WI38 (cell line): ENCODE measurements at regions not wholly inside any gene's neighbourhood (a gene's known extent, or its start where the extent isn't known, plus 50 kb on each side); places are given as distances from the start of the nearest gene placed in this dataset.

Experiments
- H3K4me3 ChIP-seq: 2 replicates; pipeline ENCODE4 v1.5.1; 2011; ENCODE audit warnings: low read depth, mild to moderate bottlenecking, control low read depth, low read length
- CTCF ChIP-seq: IDR thresholded peaks from 2 replicates; pipeline ENCODE4 v1.5.1; 2012; ENCODE audit warnings: low read depth, mild to moderate bottlenecking, control low read depth, low read length

- H3K4me3 ChIP-seq: no peak overlapping the region
- TF ChIP-seq CTCF: no peak
Measured at GRCh38 chr13:73601708-73602107, 532.5 kb downstream of the KLF12 start.

- H3K4me3 ChIP-seq: no peak overlapping the region
- TF ChIP-seq CTCF: no peak
Measured at GRCh38 chr13:73599232-73600128, 534.7 kb downstream of the KLF12 start.

- TF ChIP-seq CTCF: no peak
- no peak overlapping the region for H3K4me3 ChIP-seq
Measured at GRCh38 chr13:73598020-73598712, 536.0 kb downstream of the KLF12 start.

- TF ChIP-seq CTCF: no peak
- no peak overlapping the region for H3K4me3 ChIP-seq
Measured at GRCh38 chr13:73596382-73596781, 537.6 kb downstream of the KLF5 start.

- no peak overlapping the region for H3K4me3 ChIP-seq
- TF ChIP-seq CTCF: no peak
Measured at GRCh38 chr13:73593199-73593765, 534.5 kb downstream of the KLF5 start.

- no peak overlapping the region for H3K4me3 ChIP-seq
- no peak for TF ChIP-seq CTCF
Measured at GRCh38 chr13:73591861-73592260, 533.1 kb downstream of the KLF5 start.

GRCh38 chr13:73590795-73591194 lies 532.0 kb downstream of the KLF5 start:
- H3K4me3 ChIP-seq: no peak overlapping the region
- TF ChIP-seq CTCF: no peak
